H7 (cell line): ENCODE measurements at regions not wholly inside any gene's neighbourhood (a gene's known extent, or its start where the extent isn't known, plus 50 kb on each side); places are given as distances from the start of the nearest gene placed in this dataset.
A peak's percentile ranks its signal among the peaks of the same experiment; 100 is the strongest.
"Not testable (repeated sequence)": the region's sequence is repeated elsewhere in the genome, so short reads cannot be mapped to it uniquely, and the experiment has no call there.

Source experiments
- DNase-seq: peaks from one replicate; pipeline ENCODE4 v3.0.0; 2012
- H3K27me3 ChIP-seq: 2 replicates; pipeline ENCODE4 v1.6.0; 2011; ENCODE audit warnings: mild to moderate bottlenecking, low read length; ENCODE audit not compliant: control insufficient read depth, insufficient read depth
- H3K36me3 ChIP-seq: replicated peaks from 2 replicates; pipeline ENCODE4 v1.5.1; 2011; ENCODE audit warnings: low read length; ENCODE audit not compliant: control insufficient read depth, insufficient read depth
- H3K4me3 ChIP-seq: 2 replicates; pipeline ENCODE4 v1.5.1; 2011; ENCODE audit warnings: low read depth, mild to moderate bottlenecking, control low read depth, low read length, moderate library complexity; ENCODE audit not compliant: insufficient read depth

DNA sequence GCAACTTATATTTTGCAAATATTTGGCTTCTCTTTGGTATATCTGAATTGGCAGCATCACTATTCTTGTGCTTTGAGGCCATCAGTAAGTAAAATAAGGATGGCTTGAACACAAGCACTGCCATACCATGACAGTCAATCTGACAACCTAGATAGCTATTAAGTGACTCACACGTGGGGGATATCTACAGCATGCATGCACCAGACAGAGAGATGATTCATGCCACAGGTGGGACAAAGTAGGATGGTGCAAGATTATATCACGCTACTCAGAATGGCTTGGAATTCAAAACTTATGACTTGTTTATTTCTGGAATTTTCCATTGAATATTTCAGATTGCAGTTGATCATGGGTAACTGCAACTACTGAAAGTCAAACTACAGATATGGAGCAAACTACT, 675.6 kb upstream of the MDGA2 start:
- no peaks in the 10 kb centered on the region for H3K36me3 ChIP-seq
- no peak for DNase-seq
- H3K4me3 ChIP-seq, result no peak overlapping the region
- no peaks in the 10 kb centered on the region for H3K27me3 ChIP-seq

DNA sequence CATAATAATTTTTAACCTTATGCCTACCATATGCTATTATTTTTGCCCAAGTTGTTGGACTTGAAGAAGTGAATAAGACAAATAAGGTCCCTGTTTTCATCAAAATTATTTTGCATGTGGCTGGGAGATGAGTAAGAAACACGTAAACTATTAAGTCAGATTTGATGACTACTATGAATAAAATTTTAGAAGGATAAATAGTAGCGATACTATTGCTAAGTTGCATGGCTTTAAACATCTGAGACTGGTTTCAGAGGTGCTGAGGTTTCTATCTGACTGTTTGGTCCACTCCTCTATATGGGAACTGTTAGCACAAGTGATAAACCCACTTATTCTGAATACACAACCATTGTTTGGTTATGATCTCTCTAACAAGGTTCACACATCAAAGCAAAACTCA, 674.3 kb upstream of the MDGA2 start:
- no peaks in the 10 kb centered on the region for H3K36me3 ChIP-seq
- H3K27me3 ChIP-seq, result no peaks in the 10 kb centered on the region
- DNase-seq, result no peak
- no peak overlapping the region for H3K4me3 ChIP-seq

DNA sequence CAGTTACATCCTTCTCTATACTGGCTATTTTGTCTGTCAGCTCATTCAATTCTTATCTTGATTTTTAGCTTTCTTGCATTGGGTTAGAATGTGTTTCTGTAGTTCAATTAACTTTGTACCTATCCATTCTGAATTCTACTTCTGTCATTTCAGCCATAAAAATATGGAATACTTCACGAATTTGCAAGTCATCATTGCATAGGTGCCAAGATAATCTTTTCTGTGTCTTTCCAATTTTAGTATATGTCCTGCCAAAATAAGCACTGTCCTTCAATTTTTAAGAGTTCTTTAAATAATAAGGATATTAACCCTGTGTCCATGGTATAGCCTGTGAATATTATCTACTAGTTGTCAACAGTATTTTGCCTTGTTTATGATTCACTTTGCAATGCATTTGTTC, 665.7 kb upstream of the MDGA2 start:
- no peaks in the 10 kb centered on the region for H3K36me3 ChIP-seq
- H3K27me3 ChIP-seq, result no peaks in the 10 kb centered on the region
- no peak overlapping the region for H3K4me3 ChIP-seq
- DNase-seq, result no peak

DNA sequence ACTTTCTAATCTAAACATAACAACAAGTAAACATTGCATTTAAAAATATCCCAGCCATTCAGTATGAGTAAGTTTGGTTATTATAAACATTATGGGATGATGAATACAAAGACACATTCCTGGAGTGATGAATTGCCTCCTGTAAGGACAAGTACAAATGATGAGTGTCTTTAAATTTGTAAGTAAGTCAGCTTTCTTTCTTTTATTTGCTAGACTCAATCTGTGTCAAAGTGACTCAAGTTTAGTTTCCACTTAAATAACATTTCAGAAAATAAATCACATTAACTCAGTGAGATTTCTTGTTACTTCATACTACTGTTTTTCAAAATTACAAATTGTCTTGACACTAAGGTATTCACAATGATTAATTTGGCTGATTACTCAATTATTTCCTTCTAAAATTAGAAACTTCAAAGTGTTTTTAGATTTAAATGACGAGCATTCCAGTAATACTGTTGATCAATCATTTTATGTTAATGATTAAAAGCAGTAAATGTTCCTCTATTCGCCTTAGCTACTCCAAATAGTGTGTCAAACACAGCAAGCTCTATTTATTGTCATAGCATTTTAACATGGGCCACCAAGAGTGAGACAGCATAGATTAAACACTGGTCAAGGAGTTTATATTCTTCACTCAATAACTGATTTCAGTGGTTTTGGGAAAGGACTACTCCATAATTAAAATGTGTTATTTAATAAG, 658.0 kb upstream of the MDGA2 start:
- DNase-seq, result no peak
- no peaks in the 10 kb centered on the region for H3K27me3 ChIP-seq
- H3K4me3 ChIP-seq, result no peak overlapping the region
- no peaks in the 10 kb centered on the region for H3K36me3 ChIP-seq

DNA sequence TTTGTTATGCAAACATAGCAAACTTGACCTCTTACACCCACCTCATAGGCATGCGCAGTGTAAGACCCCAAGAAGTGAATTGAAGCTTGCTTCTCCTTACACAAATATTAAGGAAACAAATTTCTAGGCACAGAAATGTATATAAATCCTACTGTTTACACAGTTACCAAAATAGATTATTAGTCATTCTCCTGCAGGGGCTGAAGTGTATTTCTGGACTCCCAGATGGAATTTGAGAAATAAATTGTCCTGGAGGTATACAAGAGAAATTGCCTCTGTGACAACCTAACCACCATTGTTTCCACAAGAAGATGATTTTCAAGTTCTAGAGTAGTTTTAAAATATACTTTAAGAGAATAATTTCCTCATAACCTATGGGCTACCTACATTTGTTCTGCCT, 656.0 kb upstream of the MDGA2 start:
- Histone ChIP-seq H3K36me3 (no peaks in the 10 kb centered on the region), H3K4me3 (no peak overlapping the region), H3K27me3 (no peaks in the 10 kb centered on the region)
- no peak for DNase-seq

DNA sequence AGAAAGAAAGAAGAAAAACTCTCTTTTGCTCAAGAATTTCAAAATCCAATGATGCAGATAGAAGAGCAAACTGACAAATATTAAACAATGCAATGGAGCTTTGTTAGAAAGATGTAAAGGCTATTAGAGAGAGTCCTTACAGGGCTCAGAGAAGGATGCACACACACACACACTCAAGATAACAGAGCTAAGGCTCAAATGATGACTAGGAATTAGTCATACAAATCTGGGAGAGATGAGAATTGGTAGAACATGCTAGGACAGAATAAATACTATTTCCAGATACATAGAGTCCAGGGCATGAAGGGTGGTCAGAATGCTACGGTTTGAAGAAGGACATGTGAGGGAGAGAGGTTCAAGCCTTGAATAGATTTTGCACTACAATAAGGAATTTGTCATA, 650.1 kb upstream of the MDGA2 start:
- H3K36me3 ChIP-seq, result no peaks in the 10 kb centered on the region
- no peaks in the 10 kb centered on the region for H3K27me3 ChIP-seq
- no peak for DNase-seq
- H3K4me3 ChIP-seq, result no peak overlapping the region

DNA sequence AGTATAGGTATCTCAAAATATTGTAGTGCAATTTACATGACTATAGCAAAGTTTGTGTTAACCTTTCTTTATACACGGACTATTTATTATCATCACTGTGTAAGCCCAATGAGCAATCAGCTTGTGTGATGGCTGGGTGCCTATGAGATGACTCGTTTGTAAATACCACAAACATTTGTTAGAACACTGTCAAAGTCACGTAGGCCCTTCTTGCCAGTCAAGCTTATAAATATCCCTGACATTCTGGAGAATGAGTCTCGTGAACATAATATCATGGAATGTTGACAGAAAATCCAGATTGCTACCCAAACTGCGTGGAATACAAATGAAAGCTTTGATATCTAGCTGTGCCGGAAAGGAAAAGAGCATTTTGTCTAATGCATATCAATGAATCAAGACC, 648.3 kb upstream of the MDGA2 start:
- Histone ChIP-seq H3K27me3 (no peaks in the 10 kb centered on the region), H3K4me3 (no peak overlapping the region), H3K36me3 (no peaks in the 10 kb centered on the region)
- no peak for DNase-seq

DNA sequence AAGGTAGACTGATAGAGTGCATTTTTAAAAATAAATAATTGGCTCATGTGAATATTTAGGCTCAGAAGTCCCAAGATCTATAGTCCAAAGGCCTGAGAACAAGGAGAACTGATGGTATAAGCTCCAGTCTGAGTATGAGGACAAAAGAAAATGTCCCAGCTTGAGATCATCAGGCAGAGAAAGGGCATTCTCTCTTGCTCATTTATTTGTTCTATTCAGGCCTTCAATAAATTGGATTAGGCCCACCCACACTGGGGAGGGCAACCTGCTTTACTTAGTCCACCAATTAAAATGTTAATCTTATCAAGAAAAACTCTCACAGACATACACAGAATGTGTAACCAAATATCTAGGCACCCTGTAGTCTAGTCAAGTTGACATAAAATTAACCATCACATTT, 644.4 kb upstream of the MDGA2 start:
- Histone ChIP-seq H3K27me3 (no peaks in the 10 kb centered on the region), H3K36me3 (no peaks in the 10 kb centered on the region), H3K4me3 (no peak overlapping the region)
- no peak for DNase-seq

DNA sequence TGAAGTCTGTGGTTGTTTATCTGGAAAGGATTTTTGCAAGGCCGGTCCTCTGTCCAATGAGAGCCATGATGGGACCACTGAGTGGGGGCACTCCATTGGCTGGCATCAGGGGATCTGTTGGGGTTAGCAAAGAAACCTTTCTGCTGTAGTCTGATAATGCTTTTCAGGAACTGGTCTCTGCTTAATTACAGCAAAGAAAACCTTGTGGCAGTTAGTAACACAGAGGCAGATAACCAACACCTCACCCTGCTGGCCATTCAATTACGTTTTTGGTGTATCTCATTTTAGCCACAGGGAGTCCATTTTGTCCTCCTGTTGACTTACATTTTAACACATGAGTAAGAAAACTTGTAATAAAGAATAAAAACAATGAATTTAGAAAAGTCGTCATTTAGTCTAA, 629.3 kb upstream of the MDGA2 start:
- no peak for DNase-seq
- no peaks in the 10 kb centered on the region for H3K36me3 ChIP-seq
- H3K4me3 ChIP-seq, result no peak overlapping the region
- no peaks in the 10 kb centered on the region for H3K27me3 ChIP-seq

DNA sequence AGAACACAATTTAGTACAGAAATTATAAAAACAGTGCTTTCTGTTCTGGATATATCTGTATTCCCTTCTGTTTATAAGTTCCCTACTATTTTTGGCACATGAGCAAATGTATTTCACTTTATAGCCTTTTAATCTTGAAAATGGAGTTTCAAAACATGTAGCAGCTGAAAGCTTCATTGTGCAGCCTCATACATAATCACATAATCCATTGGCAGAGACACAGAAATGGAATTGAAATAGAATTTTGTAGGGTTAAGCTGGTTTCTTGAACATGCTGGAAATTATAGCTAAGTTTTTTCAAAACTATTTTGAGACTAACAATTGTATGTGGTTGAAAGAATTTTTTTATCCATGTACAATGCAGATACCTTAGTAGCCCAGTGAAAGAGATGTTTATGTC, 614.3 kb upstream of the MDGA2 start:
- Histone ChIP-seq H3K4me3 (no peak overlapping the region), H3K27me3 (no peaks in the 10 kb centered on the region), H3K36me3 (no peaks in the 10 kb centered on the region)
- no peak for DNase-seq

DNA sequence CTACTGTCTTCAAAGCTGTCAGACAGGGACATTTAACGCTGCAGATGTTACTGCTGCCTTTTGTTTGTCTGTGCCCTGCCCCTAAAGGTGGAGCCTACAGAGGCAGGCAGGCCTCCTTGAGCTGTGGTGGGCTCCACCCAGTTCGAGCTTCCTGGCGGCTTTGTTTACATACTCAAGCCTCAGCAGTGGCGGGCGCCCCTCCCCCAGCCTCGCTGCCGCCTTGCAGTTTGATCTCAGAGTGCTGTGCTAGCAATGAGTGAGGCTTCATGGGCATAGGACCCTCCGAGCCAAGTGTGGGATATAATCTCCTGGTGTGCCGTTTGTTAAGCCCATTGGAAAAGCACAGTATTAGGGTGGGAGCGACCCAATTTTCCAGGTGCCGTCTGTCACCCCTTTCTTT, 609.8 kb upstream of the MDGA2 start:
- DNase-seq, H3K27me3 ChIP-seq, H3K36me3 ChIP-seq, H3K4me3 ChIP-seq: not testable (repeated sequence)

DNA sequence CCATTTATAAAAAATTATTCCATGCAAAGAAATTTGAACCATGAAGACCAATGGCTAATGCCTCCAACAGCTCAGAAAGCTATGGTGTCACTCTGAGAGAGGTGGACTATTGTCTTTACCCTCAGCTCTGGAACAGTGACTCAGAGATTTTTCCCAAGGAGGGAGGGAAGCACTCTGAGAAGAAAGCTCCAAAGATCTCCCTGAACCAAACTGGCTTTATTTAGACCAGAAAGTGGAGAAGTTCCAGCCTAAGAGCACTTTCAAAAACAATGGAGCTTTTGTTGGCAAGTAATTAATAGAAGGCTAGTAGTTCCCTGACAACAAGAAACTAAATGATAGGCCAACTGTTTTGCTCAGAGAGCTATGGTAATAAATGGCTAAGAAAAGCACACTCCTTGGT, 599.9 kb upstream of the MDGA2 start:
- Histone ChIP-seq H3K27me3 (no peaks in the 10 kb centered on the region), H3K4me3 (no peak overlapping the region), H3K36me3 (no peaks in the 10 kb centered on the region)
- DNase-seq, result no peak

DNA sequence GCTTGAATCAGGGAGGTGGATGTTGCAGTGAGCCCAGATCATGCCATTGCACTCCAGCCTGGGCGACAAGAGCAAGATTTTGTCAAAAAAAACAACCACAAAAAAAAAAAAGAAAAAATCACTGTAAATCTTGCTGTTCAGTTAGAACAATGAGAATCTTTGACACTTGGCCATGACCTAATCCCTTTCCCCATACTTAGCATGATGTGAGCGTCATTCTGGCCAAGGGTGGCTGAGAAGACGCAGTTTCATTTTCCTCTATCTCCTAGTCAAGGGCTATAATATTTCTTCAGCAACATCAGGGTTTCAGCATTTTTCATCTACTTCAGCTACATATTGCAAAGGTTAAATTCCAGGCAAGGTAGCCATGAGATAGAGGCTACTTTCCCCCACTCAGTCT, 599.4 kb upstream of the MDGA2 start:
- H3K4me3 ChIP-seq, result no peak overlapping the region
- no peaks in the 10 kb centered on the region for H3K36me3 ChIP-seq
- H3K27me3 ChIP-seq, result no peaks in the 10 kb centered on the region
- no peak for DNase-seq

DNA sequence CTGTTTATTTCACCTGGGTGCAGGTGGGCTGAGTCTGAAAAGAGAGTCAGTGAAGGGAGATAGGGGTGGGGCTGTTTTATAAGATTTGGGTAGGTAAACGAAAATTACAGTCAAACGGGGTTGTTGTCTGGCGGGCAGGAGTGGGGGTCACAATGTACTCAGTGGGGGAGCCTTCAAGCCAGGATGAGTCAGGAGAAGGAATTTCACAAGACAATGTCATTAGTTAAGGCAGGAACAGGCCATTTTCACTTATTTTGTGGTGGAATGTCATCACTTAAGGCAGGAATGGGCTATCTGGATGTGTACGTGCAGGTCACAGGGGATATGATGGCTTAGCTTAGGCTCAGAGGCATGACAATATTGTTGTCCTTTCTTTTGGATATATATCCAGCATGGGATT, 592.5 kb upstream of the MDGA2 start:
- peak overlapping the region; percentile 46 for H3K4me3 ChIP-seq
- not testable (repeated sequence) for H3K27me3 ChIP-seq, DNase-seq, H3K36me3 ChIP-seq

DNA sequence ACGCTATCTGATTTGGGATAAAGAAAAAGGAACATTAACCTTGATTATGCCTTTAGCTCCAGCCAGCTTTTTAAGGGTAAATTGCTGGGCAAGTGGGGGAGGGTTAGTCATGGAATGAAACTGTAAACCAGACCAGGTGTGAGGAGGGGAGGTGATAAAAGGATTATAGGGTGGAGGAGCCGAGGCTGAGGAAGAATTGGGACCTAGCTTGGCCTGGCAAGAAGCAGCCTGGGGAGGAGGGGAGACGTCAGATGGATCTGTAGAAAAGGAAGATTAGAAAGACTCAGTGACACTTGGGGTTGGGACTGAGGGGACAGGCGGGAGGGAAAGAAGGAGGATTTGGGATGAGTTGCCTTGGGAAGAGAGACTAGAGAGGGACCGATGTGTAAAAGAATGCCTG, 590.8 kb upstream of the MDGA2 start:
- H3K27me3 ChIP-seq, DNase-seq, H3K36me3 ChIP-seq: not testable (repeated sequence)
- peak overlapping the region; percentile 46 for H3K4me3 ChIP-seq

DNA sequence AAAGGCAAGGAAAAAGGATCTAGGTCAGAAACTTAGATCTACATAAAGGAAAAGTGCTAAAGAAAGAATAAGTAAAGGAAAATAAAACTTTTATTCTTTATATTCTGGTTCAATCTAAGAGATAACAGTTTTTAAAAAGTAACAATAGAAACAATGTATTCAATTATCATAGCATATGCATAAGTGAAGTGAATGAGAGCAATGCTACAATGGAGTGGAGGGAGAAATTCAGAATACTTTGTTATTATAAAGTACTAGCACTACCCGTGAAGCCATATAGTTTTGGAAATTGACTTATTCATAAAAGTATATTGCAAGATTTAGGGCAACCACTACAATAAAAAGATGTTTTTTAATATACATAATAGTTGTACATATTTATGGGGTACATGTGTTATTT, 586.0 kb upstream of the MDGA2 start:
- Histone ChIP-seq H3K36me3 (no peaks in the 10 kb centered on the region; the same call in 1 of the 2 replicates), H3K4me3 (no peak overlapping the region), H3K27me3 (no peaks in the 10 kb centered on the region)
- no peak for DNase-seq
